ENCODE measurements at regions not wholly inside any gene's neighbourhood (a gene's known extent, or its start where the extent isn't known, plus 50 kb on each side); places are given as distances from the start of the nearest gene placed in this dataset.

GRCh38 chr9:89815061-89815902 lies 210.5 kb downstream of the GADD45G start:
- Histone ChIP-seq H3K27ac (ENCODE audit: control insufficient read depth, insufficient read depth) (peak overlapping the region; percentile 74), H3K4me3 (no peak overlapping the region), H3K9ac (ENCODE audit: control insufficient read depth, insufficient read depth, low read length) (peak overlapping the region; percentile 10; the same call in 1 of the 2 replicates), H3K4me2 (ENCODE audit: control insufficient read depth, insufficient read depth) (peak overlapping the region; percentile 58), H3K4me1 (ENCODE audit: control insufficient read depth, insufficient read depth, low read length) (peaks cover 23% of the 10 kb centered on the region), H3K79me2 (ENCODE audit: control insufficient read depth, insufficient read depth, low read length) (no peaks in the 10 kb centered on the region), H4K20me1 (ENCODE audit: control insufficient read depth, insufficient read depth) (no peaks in the 10 kb centered on the region), H3K27me3 (replicated peaks in 1 of 2; ENCODE audit: control insufficient read depth in 2 of 2, insufficient read depth in 2 of 2, low read length in 1 of 2) (no peaks in the 10 kb centered on the region; a peak in 1 of 4 replicates), H3K36me3 (ENCODE audit: control insufficient read depth in 2 of 2, insufficient read depth in 2 of 2, low read length in 1 of 2) (no peaks in the 10 kb centered on the region), H2AFZ (ENCODE audit: control insufficient read depth, low read depth, low read length) (peak overlapping the region; percentile 45), H3K9me3 (replicated peaks; ENCODE audit: control insufficient read depth, insufficient read depth, low read length) (no peaks in the 10 kb centered on the region)
- FAIRE-seq (no peak), DNase-seq (ENCODE audit: low read depth, low spot score) (no peak), ATAC-seq (peak; percentile 81)
- in situ Hi-C loops (cut with MboI) (no loop called here), intact Hi-C loops (cut with micrococcal nuclease; ENCODE audit: unreplicated experiment) (loop anchor here (5.0 kb wide), 1 partner anchor 113 kb away; no protein-coding TSS in a partner anchor)
- BruUV-seq (replicated peaks) = TSS peak; percentile 73
- ChIA-PET SMC1A (ENCODE audit: uncharacterized antibody, unreplicated experiment) (interaction anchor here (0.7 to 3.2 kb wide), 23 partner anchors 10 to 212 kb away, joined by 3 to 22 read pairs (median 5); no protein-coding TSS in a partner anchor), RAD21 (ENCODE audit: unreplicated experiment) (interaction anchor here (0.7 to 3.8 kb wide), 16 partner anchors 9 to 284 kb away, joined by 3 to 41 read pairs (median 3); no protein-coding TSS in a partner anchor), POLR2A (interaction anchor here (0.8 to 2.8 kb wide), 4 partner anchors 72 to 114 kb away, joined by 3 to 9 read pairs (median 3); no protein-coding TSS in a partner anchor), CTCF (interaction anchor here (0.7 to 2.0 kb wide), 8 partner anchors 9 to 217 kb away, joined by 3 to 7 read pairs (median 4); no protein-coding TSS in a partner anchor)
- TF ChIP-seq ASH2L (IDR thresholded peaks at IDR 0.05; ENCODE audit: borderline replicate concordance, low read depth) = no peak
- TF ChIP-seq HDGF (IDR thresholded peaks at IDR 0.05) = peak; percentile 38; the same call in 1 of the 2 replicates
- TF ChIP-seq CHD2 (IDR thresholded peaks at IDR 0.05; ENCODE audit: borderline replicate concordance, low read depth, low read length) = no peak
- no peak for TF ChIP-seq EED (IDR thresholded peaks at IDR 0.05; ENCODE audit: low read depth)
- no peak for TF ChIP-seq KLF5 (IDR thresholded peaks at IDR 0.05; ENCODE audit: partially characterized antibody)
- TF ChIP-seq CUX1 (IDR thresholded peaks at IDR 0.05; ENCODE audit: insufficient replicate concordance, low read depth, low read length) = no peak
- no peak for TF ChIP-seq BHLHE40 (IDR thresholded peaks at IDR 0.05; ENCODE audit: borderline replicate concordance in 1 of 2, low read depth in 2 of 2, low read length in 1 of 2)
- TF ChIP-seq MTA3 (IDR thresholded peaks at IDR 0.05; ENCODE audit: borderline replicate concordance, low read length) = no peak
- TF ChIP-seq E2F4 (IDR thresholded peaks at IDR 0.05; ENCODE audit: low read depth, low read length) = no peak
- peak; percentile 4; the same call in 1 of the 2 replicates for TF ChIP-seq ELK1 (IDR thresholded peaks at IDR 0.05; ENCODE audit: low read depth, low read length)
- TF ChIP-seq BCL11A (IDR thresholded peaks at IDR 0.05; ENCODE audit: low read depth, low read length) = no peak
- peak; percentile 69 to 90 for TF ChIP-seq SRF (IDR thresholded peaks at IDR 0.05; ENCODE audit: low read depth in 2 of 2, low read length in 2 of 2)
- no peak for TF ChIP-seq RFX5 (IDR thresholded peaks at IDR 0.05; ENCODE audit: low read depth, low read length)
- TF ChIP-seq SMARCA5 (IDR thresholded peaks at IDR 0.05) = peak; percentile 59; the same call in 1 of the 2 replicates
- no peak for TF ChIP-seq NFYA (IDR thresholded peaks at IDR 0.05; ENCODE audit: borderline replicate concordance, low read depth, low read length)
- no peak for TF ChIP-seq SREBF1 (IDR thresholded peaks at IDR 0.05; ENCODE audit: low read length)
- WGBS (ENCODE audit: insufficient coverage, insufficient replicate concordance, low lambda C conversion rate, missing lambda C conversion rate) = 48% methylated on average over 9 of the region's 9 CpGs
